ENCODE measurements at regions not wholly inside any gene's neighbourhood (a gene's known extent, or its start where the extent isn't known, plus 50 kb on each side); places are given as distances from the start of the nearest gene placed in this dataset.

DNA sequence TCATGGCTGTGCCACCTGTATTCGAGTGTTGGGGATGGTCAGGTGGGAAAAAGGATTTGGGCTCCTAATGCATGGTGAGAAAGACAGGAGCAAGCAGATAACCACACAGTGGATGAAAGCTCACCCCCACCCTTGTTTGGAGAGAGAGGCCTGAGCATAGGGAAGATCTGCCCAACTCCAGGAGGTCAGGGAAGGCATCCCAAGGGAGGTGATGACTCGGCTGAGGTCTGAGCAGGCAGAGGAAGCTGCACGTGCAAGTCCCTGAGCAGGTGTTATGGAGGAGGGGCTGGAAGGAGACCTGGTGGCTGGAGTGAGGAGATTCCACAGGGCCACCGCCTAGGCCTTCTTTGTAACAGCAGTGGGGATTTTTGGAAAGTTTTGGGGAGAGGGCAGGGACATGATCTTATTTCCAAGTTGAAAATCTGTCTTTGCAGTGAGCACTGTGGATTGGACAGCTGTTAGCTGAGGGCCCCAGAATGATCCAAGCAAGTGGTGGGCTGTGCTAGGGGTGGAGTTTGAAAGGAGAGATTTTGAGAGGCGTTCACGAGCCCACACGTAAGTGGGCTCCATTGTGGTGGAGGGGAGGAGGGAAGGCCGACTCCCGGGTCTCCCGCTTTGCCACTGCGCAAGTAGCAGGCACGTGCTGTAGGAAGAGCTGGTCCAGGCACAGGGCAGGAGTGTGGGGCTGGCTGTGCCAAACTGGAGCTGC, 228.5 kb downstream of the GLI2 start:
- TF ChIP-seq POLR2A (IDR thresholded peaks at IDR 0.05; ENCODE audit: borderline replicate concordance, extremely low read depth, insufficient read depth, insufficient read length) (no peak), ZNF274 (IDR thresholded peaks at IDR 0.05; ENCODE audit: low read depth, low read length) (no peak), SRF (IDR thresholded peaks at IDR 0.05; ENCODE audit: low read depth) (no peak), SIN3A (IDR thresholded peaks at IDR 0.05; ENCODE audit: low read depth) (no peak), FOSL1 (IDR thresholded peaks at IDR 0.05; ENCODE audit: low read depth) (no peak)
- TF ChIP-seq, protein P1, sequence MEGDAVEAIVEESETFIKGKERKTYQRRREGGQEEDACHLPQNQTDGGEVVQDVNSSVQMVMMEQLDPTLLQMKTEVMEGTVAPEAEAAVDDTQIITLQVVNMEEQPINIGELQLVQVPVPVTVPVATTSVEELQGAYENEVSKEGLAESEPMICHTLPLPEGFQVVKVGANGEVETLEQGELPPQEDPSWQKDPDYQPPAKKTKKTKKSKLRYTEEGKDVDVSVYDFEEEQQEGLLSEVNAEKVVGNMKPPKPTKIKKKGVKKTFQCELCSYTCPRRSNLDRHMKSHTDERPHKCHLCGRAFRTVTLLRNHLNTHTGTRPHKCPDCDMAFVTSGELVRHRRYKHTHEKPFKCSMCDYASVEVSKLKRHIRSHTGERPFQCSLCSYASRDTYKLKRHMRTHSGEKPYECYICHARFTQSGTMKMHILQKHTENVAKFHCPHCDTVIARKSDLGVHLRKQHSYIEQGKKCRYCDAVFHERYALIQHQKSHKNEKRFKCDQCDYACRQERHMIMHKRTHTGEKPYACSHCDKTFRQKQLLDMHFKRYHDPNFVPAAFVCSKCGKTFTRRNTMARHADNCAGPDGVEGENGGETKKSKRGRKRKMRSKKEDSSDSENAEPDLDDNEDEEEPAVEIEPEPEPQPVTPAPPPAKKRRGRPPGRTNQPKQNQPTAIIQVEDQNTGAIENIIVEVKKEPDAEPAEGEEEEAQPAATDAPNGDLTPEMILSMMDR (IDR thresholded peaks at IDR 0.05 in 2 of 3, conservative IDR thresholded peaks at IDR 0.05 in 1 of 3; ENCODE audit: borderline replicate concordance in 1 of 3, insufficient read depth in 1 of 3, low read depth in 2 of 3, low read length in 2 of 3): no peak
- TF ChIP-seq, protein P2, sequence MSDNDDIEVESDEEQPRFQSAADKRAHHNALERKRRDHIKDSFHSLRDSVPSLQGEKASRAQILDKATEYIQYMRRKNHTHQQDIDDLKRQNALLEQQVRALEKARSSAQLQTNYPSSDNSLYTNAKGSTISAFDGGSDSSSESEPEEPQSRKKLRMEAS (IDR thresholded peaks at IDR 0.05): no peak
- TF ChIP-seq, protein P3, sequence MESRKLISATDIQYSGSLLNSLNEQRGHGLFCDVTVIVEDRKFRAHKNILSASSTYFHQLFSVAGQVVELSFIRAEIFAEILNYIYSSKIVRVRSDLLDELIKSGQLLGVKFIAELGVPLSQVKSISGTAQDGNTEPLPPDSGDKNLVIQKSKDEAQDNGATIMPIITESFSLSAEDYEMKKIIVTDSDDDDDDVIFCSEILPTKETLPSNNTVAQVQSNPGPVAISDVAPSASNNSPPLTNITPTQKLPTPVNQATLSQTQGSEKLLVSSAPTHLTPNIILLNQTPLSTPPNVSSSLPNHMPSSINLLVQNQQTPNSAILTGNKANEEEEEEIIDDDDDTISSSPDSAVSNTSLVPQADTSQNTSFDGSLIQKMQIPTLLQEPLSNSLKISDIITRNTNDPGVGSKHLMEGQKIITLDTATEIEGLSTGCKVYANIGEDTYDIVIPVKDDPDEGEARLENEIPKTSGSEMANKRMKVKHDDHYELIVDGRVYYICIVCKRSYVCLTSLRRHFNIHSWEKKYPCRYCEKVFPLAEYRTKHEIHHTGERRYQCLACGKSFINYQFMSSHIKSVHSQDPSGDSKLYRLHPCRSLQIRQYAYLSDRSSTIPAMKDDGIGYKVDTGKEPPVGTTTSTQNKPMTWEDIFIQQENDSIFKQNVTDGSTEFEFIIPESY (IDR thresholded peaks at IDR 0.05; ENCODE audit: extremely low read depth, insufficient replicate concordance, low read length): no peak
- TF ChIP-seq, protein P4, sequence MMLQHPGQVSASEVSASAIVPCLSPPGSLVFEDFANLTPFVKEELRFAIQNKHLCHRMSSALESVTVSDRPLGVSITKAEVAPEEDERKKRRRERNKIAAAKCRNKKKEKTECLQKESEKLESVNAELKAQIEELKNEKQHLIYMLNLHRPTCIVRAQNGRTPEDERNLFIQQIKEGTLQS (IDR thresholded peaks at IDR 0.05): no peak
- intact Hi-C loops (cut with micrococcal nuclease): no loop called here
- Histone ChIP-seq H3K27me3 (ENCODE audit: insufficient read depth, low read length) (no peaks in the 10 kb centered on the region), H4K20me1 (ENCODE audit: insufficient read depth) (no peaks in the 10 kb centered on the region), H3K9me3 (ENCODE audit: control insufficient read depth in 1 of 2, insufficient read depth in 1 of 2, low read depth in 1 of 2, low read length in 2 of 2) (no peaks in the 10 kb centered on the region), H2AFZ (ENCODE audit: low read depth, low read length, poor library complexity, severe bottlenecking) (no peak overlapping the region), H3K9me2 (ENCODE audit: insufficient read depth) (no peaks in the 10 kb centered on the region), H3K27ac (ENCODE audit: low read depth, low read length) (no peak overlapping the region), H3K79me2 (ENCODE audit: insufficient read depth, low read length) (no peaks in the 10 kb centered on the region), H3K4me2 (ENCODE audit: low read length) (peak overlapping the region; percentile 1; the same call in 1 of the 2 replicates), H3K4me1 (ENCODE audit: control insufficient read depth in 1 of 2, insufficient read depth in 2 of 2, low read length in 2 of 2) (peaks cover 3 to 7% of the 10 kb centered on the region in 2 experiments; a peak in 1 of 4 replicates), H3K9ac (ENCODE audit: low read length) (no peak overlapping the region), H3K36me3 (ENCODE audit: control insufficient read depth in 1 of 2, insufficient read depth in 2 of 2, low read length in 2 of 2) (no peaks in the 10 kb centered on the region), H3K4me3 (replicated peaks in 1 of 2; ENCODE audit: low read depth in 1 of 2, low read length in 2 of 2) (no peak overlapping the region)
- RAD21 ChIA-PET (ENCODE audit: low non-redundant PET in 1 of 2, low total read pairs in 2 of 2, uncharacterized antibody in 2 of 2, unreplicated experiment in 2 of 2): no interaction called here
- POLR2A ChIA-PET: no interaction called here
- CTCF ChIA-PET: no interaction called here
- BruUV-seq (replicated peaks): no TSS peak
- DNase-seq (ENCODE audit: low read depth, low spot score) (no peak), ATAC-seq (no peak; the same call in 1 of the 2 replicates)
